Adrenal gland (tissue), 9 donors: ENCODE measurements at regions not wholly inside any gene's neighbourhood (a gene's known extent, or its start where the extent isn't known, plus 50 kb on each side); places are given as distances from the start of the nearest gene placed in this dataset.

Experiments
- DNase-seq, 7 donors: peaks; one replicate each; pipeline ENCODE4 v3.0.0-alpha.2; 2019 to 2020
- H3K27ac ChIP-seq, 5 donors: fragments of 200-600 bp; sonication (generic) in 4 of 5; 1 replicate in 3 of 5; 2 replicates in 2 of 5; pipeline versions ENCODE4 v1.5.1 to v1.8.0; 2016 to 2020; ENCODE audit warnings: mild to moderate bottlenecking in 1 of 5
- H3K27me3 ChIP-seq: fragments of 200-600 bp; 2 replicates; pipeline ENCODE4 v1.8.0; 2021
- H3K36me3 ChIP-seq, 2 donors: fragments of 200-600 bp; replicated peaks in 1 of 2; 1 replicate in 1 of 2; 2 replicates in 1 of 2; pipeline versions ENCODE4 v1.5.1 to v1.8.0; 2018 to 2022
- H3K4me1 ChIP-seq, 2 donors: fragments of 200-600 bp; replicated peaks in 1 of 2; 1 replicate in 1 of 2; 2 replicates in 1 of 2; pipeline versions ENCODE4 v1.5.1 to v1.8.0; 2018 to 2021
- H3K4me3 ChIP-seq, 4 donors: fragments of 200-600 bp; sonication (generic) in 3 of 4; one replicate each; pipeline ENCODE4 v1.5.1; 2016 to 2018
- H3K9me3 ChIP-seq, 3 donors: fragments of 200-600 bp; sonication (generic) in 1 of 3; replicated peaks in 1 of 3; 1 replicate in 2 of 3; 2 replicates in 1 of 3; pipeline versions ENCODE4 v1.5.1 to v1.8.0; 2016 to 2021
- POLR2A ChIP-seq, 2 donors: fragments of 450-650 bp; IDR thresholded peaks; one replicate each; pipeline ENCODE4 v1.6.1; 2017; ENCODE audit warnings: antibody characterized with exemption in 2 of 2, mild to moderate bottlenecking in 2 of 2, moderate library complexity in 1 of 2
- WGBS, 4 donors: extraction: QIAGEN DNeasy Blood & Tissue Kit in 2 of 4; methylation state at CpG; one replicate each; pipeline versions ENCODE4 v1.1.5 to v1.1.7; 2013 to 2017; 5-methylcytosine and 5-hydroxymethylcytosine counted together
- intact Hi-C, 2 donors: fragments of 100-400 bp; cut with DNase I; formaldehyde crosslinking; loops; one replicate each; pipeline versions ENCODE4 v1.14.1 to v1.15.0; 2022 to 2023
- TF ChIP-seq, protein P1 (sequence below), 6 experiments: fragments of 450-650 bp in 4 of 6; fragments of 200-600 bp in 2 of 6; sonication (generic) in 1 of 6; IDR thresholded peaks; 1 replicate in 5 of 6; 2 replicates in 1 of 6; pipeline versions ENCODE4 v1.5.1 to v1.8.0; 2016 to 2021; ENCODE audit warnings: antibody characterized with exemption in 6 of 6, mild to moderate bottlenecking in 2 of 6, moderate library complexity in 1 of 6
- donor health status: healthy with polysubstance abuse.
- donor health status: Bipolar disorder and iron deficiency.
- donor health status: DM: yes; HTN: yes; CAD: no.
- donor health status: DM: no; HTN: no; CAD: no.
- donor health status: DM: no; HTN: no; CAD: no.

DNA sequence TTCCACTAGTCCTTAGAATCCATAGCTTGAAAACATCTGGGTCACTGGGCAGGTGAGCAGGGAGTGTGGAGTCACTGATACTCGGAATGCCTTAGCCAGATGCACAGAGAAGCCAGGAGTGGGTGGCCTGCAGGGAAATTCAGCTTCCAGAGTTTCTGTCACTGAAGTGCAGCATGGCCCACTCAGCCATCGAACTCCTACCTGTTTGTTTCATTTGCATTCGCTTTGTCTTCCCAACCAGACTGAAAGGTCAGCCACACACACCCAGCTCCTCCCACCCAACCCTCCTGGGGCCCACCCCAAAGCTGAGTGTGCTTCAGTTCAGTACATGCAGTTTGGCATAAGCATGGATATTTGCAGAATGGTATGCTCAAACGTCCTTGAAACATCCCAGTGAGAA lies 124.5 kb upstream of the ATP10A start:
- intact Hi-C loops: no loop called here

DNA sequence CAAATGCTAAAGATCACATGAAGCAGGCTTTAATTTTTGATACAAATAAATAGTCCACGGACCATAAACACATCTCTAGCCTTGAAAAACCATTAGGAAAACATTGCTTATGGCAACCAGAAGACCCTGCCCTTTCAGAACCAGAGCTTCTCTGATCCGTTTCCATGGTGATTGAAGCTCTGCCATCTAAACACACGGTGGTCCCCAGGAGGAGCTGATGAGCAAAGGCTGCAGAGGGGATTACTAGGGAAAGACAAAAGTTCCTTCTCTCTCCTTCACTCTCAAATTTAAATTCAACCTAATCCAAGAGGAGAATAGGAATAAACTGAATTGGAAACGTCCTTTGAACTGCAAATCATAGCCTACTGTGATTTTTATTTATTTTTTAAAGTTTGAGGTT lies 122.0 kb upstream of the ATP10A start:
- Histone ChIP-seq H3K27me3 (no peaks in the 10 kb centered on the region), H3K4me3 (no peak overlapping the region), H3K36me3 (no peaks in the 10 kb centered on the region), H3K27ac (no peak overlapping the region), H3K4me1 (no peaks in the 10 kb centered on the region), H3K9me3 (no peaks in the 10 kb centered on the region)
- no peak for DNase-seq
- intact Hi-C loops: no loop called here
- WGBS, 4 donors: 11 to 27% (median 20%) methylated on average over 4 of the region's 4 CpGs
- TF ChIP-seq POLR2A (IDR thresholded peaks at IDR 0.05): no peak
- TF ChIP-seq, protein P1, sequence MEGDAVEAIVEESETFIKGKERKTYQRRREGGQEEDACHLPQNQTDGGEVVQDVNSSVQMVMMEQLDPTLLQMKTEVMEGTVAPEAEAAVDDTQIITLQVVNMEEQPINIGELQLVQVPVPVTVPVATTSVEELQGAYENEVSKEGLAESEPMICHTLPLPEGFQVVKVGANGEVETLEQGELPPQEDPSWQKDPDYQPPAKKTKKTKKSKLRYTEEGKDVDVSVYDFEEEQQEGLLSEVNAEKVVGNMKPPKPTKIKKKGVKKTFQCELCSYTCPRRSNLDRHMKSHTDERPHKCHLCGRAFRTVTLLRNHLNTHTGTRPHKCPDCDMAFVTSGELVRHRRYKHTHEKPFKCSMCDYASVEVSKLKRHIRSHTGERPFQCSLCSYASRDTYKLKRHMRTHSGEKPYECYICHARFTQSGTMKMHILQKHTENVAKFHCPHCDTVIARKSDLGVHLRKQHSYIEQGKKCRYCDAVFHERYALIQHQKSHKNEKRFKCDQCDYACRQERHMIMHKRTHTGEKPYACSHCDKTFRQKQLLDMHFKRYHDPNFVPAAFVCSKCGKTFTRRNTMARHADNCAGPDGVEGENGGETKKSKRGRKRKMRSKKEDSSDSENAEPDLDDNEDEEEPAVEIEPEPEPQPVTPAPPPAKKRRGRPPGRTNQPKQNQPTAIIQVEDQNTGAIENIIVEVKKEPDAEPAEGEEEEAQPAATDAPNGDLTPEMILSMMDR (IDR thresholded peaks at IDR 0.05): no peak

More for the DNA sequence above, 124.5 kb upstream of the ATP10A start:
- WGBS, 4 donors: 50 to 53% (median 53%) methylated on average over 4 of the region's 4 CpGs
- H3K27ac ChIP-seq: no peak overlapping the region
- no peaks in the 10 kb centered on the region for H3K27me3 ChIP-seq
- DNase-seq: no peak
- no peaks in the 10 kb centered on the region for H3K9me3 ChIP-seq
- H3K4me3 ChIP-seq: no peak overlapping the region
- H3K4me1 ChIP-seq: no peaks in the 10 kb centered on the region
- H3K36me3 ChIP-seq: no peaks in the 10 kb centered on the region
- TF ChIP-seq, protein P1 (IDR thresholded peaks at IDR 0.05): no peak
- no peak for TF ChIP-seq POLR2A (IDR thresholded peaks at IDR 0.05)

DNA sequence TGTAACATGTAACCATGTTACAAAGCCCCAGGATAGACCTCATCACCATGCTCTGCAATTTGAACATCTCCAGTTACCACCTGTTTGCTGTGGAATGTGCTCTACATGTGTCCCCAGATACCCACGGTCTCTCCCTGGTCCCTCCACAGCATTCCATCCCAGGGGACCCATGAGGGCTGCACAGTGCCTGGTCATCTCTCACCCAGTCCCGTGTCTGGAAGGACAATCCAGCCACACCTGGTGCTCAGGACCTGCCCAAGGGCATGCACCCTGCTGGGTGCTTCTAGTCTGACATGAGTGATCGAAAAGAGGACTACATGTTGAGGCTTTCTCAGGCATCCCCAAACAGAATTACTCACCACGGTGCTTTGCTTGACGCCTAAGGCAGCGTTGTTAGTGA lies 119.6 kb upstream of the ATP10A start:
- DNase-seq: no peak
- intact Hi-C loops: no loop called here
- 50 to 68% (median 63%) methylated on average over 3 to 6 of the region's 6 CpGs for WGBS, 4 donors
- H3K4me1 ChIP-seq: no peaks in the 10 kb centered on the region
- no peak overlapping the region for H3K4me3 ChIP-seq
- TF ChIP-seq, protein P1 (IDR thresholded peaks at IDR 0.05): no peak
- TF ChIP-seq POLR2A (IDR thresholded peaks at IDR 0.05): no peak
- no peaks in the 10 kb centered on the region for H3K27me3 ChIP-seq
- H3K27ac ChIP-seq: no peak overlapping the region
- H3K36me3 ChIP-seq: no peaks in the 10 kb centered on the region
- no peaks in the 10 kb centered on the region for H3K9me3 ChIP-seq

DNA sequence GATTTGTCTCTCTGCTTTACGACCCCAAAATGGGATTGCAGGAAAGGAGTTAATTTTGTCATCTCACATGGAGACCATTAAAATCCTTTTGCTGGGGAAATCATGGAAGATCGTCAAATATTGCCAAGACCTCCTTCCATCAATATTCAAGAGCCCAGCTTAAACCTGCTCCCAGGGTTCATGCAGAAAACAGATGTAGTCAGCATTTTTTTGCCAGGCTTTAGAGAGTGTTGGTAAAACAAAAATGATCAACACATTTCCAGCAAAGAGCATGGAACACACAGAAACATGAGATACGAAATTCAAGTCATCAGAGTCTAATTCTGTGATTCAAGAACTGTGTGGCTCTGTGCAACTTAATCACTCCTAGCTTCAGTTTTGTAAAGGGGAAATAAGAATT lies 118.0 kb upstream of the ATP10A start:
- H3K4me3 ChIP-seq: no peak overlapping the region

More for the DNA sequence above, 118.0 kb upstream of the ATP10A start:
- DNase-seq: no peak
- intact Hi-C loops: no loop called here
- Histone ChIP-seq H3K36me3 (no peaks in the 10 kb centered on the region), H3K27ac (no peak overlapping the region), H3K27me3 (no peaks in the 10 kb centered on the region), H3K9me3 (no peaks in the 10 kb centered on the region), H3K4me1 (no peaks in the 10 kb centered on the region)
- WGBS, 4 donors: 66 to 76% (median 70%) methylated on average over 3 of the region's 3 CpGs
- TF ChIP-seq, protein P1 (IDR thresholded peaks at IDR 0.05): no peak
- TF ChIP-seq POLR2A (IDR thresholded peaks at IDR 0.05): no peak
